COLO668 (cell line): ENCODE measurements at regions not wholly inside any gene's neighbourhood (a gene's known extent, or its start where the extent isn't known, plus 50 kb on each side); places are given as distances from the start of the nearest gene placed in this dataset.
"Not testable (repeated sequence)": the region's sequence is repeated elsewhere in the genome, so short reads cannot be mapped to it uniquely, and the experiment has no call there.

Experiments
- DNase-seq: peaks from one replicate; lab custom pipeline; 2025; ENCODE audit not compliant: unreplicated experiment; lab: John Stamatoyannopoulos, UW

- not testable (repeated sequence) for DNase-seq
Observed at GRCh38 chr9:7626571-7627029, 173.0 kb downstream of the DMAC1 start.

GRCh38 chr9:7622481-7622880 lies 177.1 kb downstream of the DMAC1 start:
- DNase-seq: no peak

GRCh38 chr9:7615344-7615743 lies 184.2 kb downstream of the DMAC1 start:
- DNase-seq: no peak

GRCh38 chr9:7613931-7614330 lies 185.6 kb downstream of the DMAC1 start:
- DNase-seq: no peak

- no peak for DNase-seq
Observed at GRCh38 chr9:7608261-7608660, 191.3 kb downstream of the DMAC1 start.

GRCh38 chr9:7607421-7607820 lies 192.2 kb downstream of the DMAC1 start:
- DNase-seq: no peak

GRCh38 chr9:7606591-7606990 lies 193.0 kb downstream of the DMAC1 start:
- DNase-seq: no peak

- no peak for DNase-seq
Observed at GRCh38 chr9:7601739-7602138, 197.8 kb downstream of the DMAC1 start.

- DNase-seq: no peak
Observed at GRCh38 chr9:7597716-7598115, 201.9 kb downstream of the DMAC1 start.

GRCh38 chr9:7592321-7593316 lies 207.0 kb downstream of the DMAC1 start:
- no peak for DNase-seq

GRCh38 chr9:7591501-7591900 lies 208.1 kb downstream of the DMAC1 start:
- no peak for DNase-seq

GRCh38 chr9:7580568-7580967 lies 219.0 kb downstream of the DMAC1 start:
- DNase-seq: no peak

- no peak for DNase-seq
Observed at GRCh38 chr9:7579351-7579750, 220.2 kb downstream of the DMAC1 start.

GRCh38 chr9:7578951-7579350 lies 220.6 kb downstream of the DMAC1 start:
- DNase-seq: no peak

- DNase-seq: peak; percentile 69
Observed at GRCh38 chr9:7570107-7570720, 229.4 kb downstream of the DMAC1 start.

GRCh38 chr9:7567687-7568086 lies 231.9 kb downstream of the DMAC1 start:
- DNase-seq: no peak

- no peak for DNase-seq
Observed at GRCh38 chr9:7561527-7562080, 238.0 kb downstream of the DMAC1 start.

- DNase-seq: no peak
Observed at GRCh38 chr9:7560669-7561305, 238.8 kb downstream of the DMAC1 start.

GRCh38 chr9:7554699-7555098 lies 244.9 kb downstream of the DMAC1 start:
- DNase-seq: no peak

GRCh38 chr9:7552706-7553105 lies 246.9 kb downstream of the DMAC1 start:
- not testable (repeated sequence) for DNase-seq

- no peak for DNase-seq
Observed at GRCh38 chr9:7549249-7549648, 250.3 kb downstream of the DMAC1 start.
